GM12874 (cell line): ENCODE measurements at regions not wholly inside any gene's neighbourhood (a gene's known extent, or its start where the extent isn't known, plus 50 kb on each side); places are given as distances from the start of the nearest gene placed in this dataset.

ENCODE experiments used
- CTCF ChIP-seq: IDR thresholded peaks from 2 replicates; pipeline ENCODE4 v1.5.1; 2011; ENCODE audit warnings: low read depth, mild to moderate bottlenecking, control low read depth, low read length, moderate library complexity; ENCODE audit not compliant: insufficient read depth

- TF ChIP-seq CTCF, result no peak
Observed at GRCh38 chr22:47393191-47393590, 630.7 kb downstream of the TBC1D22A start.

- TF ChIP-seq CTCF, result no peak
Observed at GRCh38 chr22:47392729-47393128, 630.3 kb downstream of the TBC1D22A start.

- TF ChIP-seq CTCF, result no peak
Observed at GRCh38 chr22:47392054-47392347, 629.6 kb downstream of the TBC1D22A start.

- TF ChIP-seq CTCF, result no peak
Observed at GRCh38 chr22:47391169-47392053, 629.0 kb downstream of the TBC1D22A start.

GRCh38 chr22:47390026-47390970, 627.8 kb downstream of the TBC1D22A start:
- TF ChIP-seq CTCF, result no peak

GRCh38 chr22:47389201-47389600, 626.8 kb downstream of the TBC1D22A start:
- no peak for TF ChIP-seq CTCF

GRCh38 chr22:47388778-47389177, 626.3 kb downstream of the TBC1D22A start:
- TF ChIP-seq CTCF, result no peak
